ENCODE measurements at regions not wholly inside any gene's neighbourhood (a gene's known extent, or its start where the extent isn't known, plus 50 kb on each side); places are given as distances from the start of the nearest gene placed in this dataset.

GRCh38 chr16:60151987-60152386 lies 1417.9 kb upstream of the GOT2 start:
- Histone ChIP-seq H3K9me3 (ENCODE audit: low read depth, low read length) (no peaks in the 10 kb centered on the region), H3K27me3 (ENCODE audit: insufficient read depth, low read length) (no peaks in the 10 kb centered on the region), H3K4me2 (ENCODE audit: insufficient read depth, low read length) (no peak overlapping the region), H4K20me1 (ENCODE audit: insufficient read depth, low read length) (no peaks in the 10 kb centered on the region), H3K27ac (ENCODE audit: low read depth, low read length) (no peak overlapping the region), H3K4me1 (ENCODE audit: insufficient read depth, low read length) (no peaks in the 10 kb centered on the region), H2AFZ (ENCODE audit: low read length) (no peak overlapping the region), H3K79me2 (ENCODE audit: insufficient read depth, low read length) (no peaks in the 10 kb centered on the region), H3K4me3 (ENCODE audit: insufficient read depth, low read length) (no peak overlapping the region), H3K36me3 (ENCODE audit: insufficient read depth, low read length) (no peaks in the 10 kb centered on the region)
- TF ChIP-seq, protein P1, sequence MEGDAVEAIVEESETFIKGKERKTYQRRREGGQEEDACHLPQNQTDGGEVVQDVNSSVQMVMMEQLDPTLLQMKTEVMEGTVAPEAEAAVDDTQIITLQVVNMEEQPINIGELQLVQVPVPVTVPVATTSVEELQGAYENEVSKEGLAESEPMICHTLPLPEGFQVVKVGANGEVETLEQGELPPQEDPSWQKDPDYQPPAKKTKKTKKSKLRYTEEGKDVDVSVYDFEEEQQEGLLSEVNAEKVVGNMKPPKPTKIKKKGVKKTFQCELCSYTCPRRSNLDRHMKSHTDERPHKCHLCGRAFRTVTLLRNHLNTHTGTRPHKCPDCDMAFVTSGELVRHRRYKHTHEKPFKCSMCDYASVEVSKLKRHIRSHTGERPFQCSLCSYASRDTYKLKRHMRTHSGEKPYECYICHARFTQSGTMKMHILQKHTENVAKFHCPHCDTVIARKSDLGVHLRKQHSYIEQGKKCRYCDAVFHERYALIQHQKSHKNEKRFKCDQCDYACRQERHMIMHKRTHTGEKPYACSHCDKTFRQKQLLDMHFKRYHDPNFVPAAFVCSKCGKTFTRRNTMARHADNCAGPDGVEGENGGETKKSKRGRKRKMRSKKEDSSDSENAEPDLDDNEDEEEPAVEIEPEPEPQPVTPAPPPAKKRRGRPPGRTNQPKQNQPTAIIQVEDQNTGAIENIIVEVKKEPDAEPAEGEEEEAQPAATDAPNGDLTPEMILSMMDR (IDR thresholded peaks at IDR 0.05; ENCODE audit: extremely low read depth, low read depth, low read length) = no peak
- no peak for DNase-seq (ENCODE audit: insufficient read length, low spot score, missing footprints)

DNA sequence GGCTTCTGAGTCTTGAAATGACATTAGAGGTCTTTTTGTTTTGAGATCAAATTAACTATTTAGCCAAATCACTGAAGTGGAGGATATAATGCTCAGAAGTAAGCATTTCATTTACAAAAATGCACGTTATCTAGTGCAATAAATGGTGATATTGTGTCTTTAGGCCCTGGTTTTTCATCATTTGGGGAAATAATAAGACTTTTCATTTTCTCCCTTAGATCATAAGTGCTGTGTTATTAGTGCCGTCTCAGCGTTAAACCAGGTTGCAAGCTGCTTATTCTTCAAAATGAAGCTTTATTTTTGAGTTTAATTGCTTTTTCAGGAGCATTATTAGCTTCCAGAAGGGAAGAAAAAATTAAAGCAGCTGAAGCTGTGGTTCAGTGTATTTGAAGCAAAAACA lies 1416.8 kb upstream of the GOT2 start:
- H3K4me3 ChIP-seq (ENCODE audit: insufficient read depth, low read length) = no peak overlapping the region
- no peaks in the 10 kb centered on the region for H3K9me3 ChIP-seq (ENCODE audit: low read depth, low read length)
- no peaks in the 10 kb centered on the region for H3K4me1 ChIP-seq (ENCODE audit: insufficient read depth, low read length)

GRCh38 chr16:60143348-60143705 lies 1409.2 kb upstream of the GOT2 start:
- TF ChIP-seq, protein P1 (IDR thresholded peaks at IDR 0.05; ENCODE audit: extremely low read depth, low read depth, low read length) = no peak
- H3K79me2 ChIP-seq (ENCODE audit: insufficient read depth, low read length) = no peaks in the 10 kb centered on the region
- H3K4me2 ChIP-seq (ENCODE audit: insufficient read depth, low read length) = no peak overlapping the region
- H3K27ac ChIP-seq (ENCODE audit: low read depth, low read length) = no peak overlapping the region
- H4K20me1 ChIP-seq (ENCODE audit: insufficient read depth, low read length) = no peaks in the 10 kb centered on the region
- H3K27me3 ChIP-seq (ENCODE audit: insufficient read depth, low read length) = no peaks in the 10 kb centered on the region
- H3K4me1 ChIP-seq (ENCODE audit: insufficient read depth, low read length) = no peaks in the 10 kb centered on the region
- no peaks in the 10 kb centered on the region for H3K36me3 ChIP-seq (ENCODE audit: insufficient read depth, low read length)
- no peaks in the 10 kb centered on the region for H3K9me3 ChIP-seq (ENCODE audit: low read depth, low read length)
- H3K4me3 ChIP-seq (ENCODE audit: insufficient read depth, low read length) = no peak overlapping the region
- no peak overlapping the region for H2AFZ ChIP-seq (ENCODE audit: low read length)
- DNase-seq (ENCODE audit: insufficient read length, low spot score, missing footprints) = no peak

More for the DNA sequence above, 1416.8 kb upstream of the GOT2 start:
- Histone ChIP-seq H3K27me3 (ENCODE audit: insufficient read depth, low read length) (no peaks in the 10 kb centered on the region), H3K27ac (ENCODE audit: low read depth, low read length) (no peak overlapping the region), H3K79me2 (ENCODE audit: insufficient read depth, low read length) (no peaks in the 10 kb centered on the region), H3K36me3 (ENCODE audit: insufficient read depth, low read length) (no peaks in the 10 kb centered on the region), H2AFZ (ENCODE audit: low read length) (no peak overlapping the region), H3K4me2 (ENCODE audit: insufficient read depth, low read length) (no peak overlapping the region), H4K20me1 (ENCODE audit: insufficient read depth, low read length) (no peaks in the 10 kb centered on the region)
- TF ChIP-seq, protein P1 (IDR thresholded peaks at IDR 0.05; ENCODE audit: extremely low read depth, low read depth, low read length) = no peak
- no peak for DNase-seq (ENCODE audit: insufficient read length, low spot score, missing footprints)

DNA sequence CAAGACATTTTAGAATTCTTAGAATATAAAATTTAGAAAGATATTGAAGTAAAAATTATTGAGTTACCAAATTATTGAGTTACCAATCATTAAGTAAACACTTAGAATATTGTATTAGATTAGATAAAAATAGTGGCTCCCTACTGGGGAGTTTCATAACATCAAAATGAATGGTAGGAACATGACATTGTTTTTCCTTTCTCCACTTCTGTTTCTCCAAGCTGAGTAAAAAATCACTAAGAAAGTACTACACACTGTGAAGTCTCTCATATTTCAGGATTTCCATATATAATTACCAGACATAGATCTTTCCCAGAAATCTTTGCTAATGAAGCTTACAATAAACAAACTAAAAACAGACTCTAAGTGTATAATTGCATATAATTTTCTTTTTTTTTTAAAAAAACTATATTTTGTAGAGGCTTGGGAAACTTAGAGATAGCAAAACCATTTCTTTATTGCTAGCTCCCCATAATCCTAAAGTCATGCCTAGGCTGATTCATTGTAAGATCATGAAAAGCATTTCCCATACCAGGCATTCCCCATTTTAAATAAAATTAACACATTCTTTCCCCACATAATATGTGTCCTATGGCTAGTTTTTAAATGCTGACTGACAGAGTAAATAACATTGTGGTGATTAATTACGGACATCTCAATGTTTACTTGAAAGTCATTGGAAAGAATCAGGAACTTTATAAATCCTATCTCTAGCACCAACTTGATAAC lies 1408.7 kb upstream of the GOT2 start:
- Histone ChIP-seq H3K79me2 (ENCODE audit: insufficient read depth, low read length) (no peaks in the 10 kb centered on the region), H3K27ac (ENCODE audit: low read depth, low read length) (peak overlapping the region; percentile 33), H4K20me1 (ENCODE audit: insufficient read depth, low read length) (no peaks in the 10 kb centered on the region), H3K9me3 (ENCODE audit: low read depth, low read length) (no peaks in the 10 kb centered on the region), H2AFZ (ENCODE audit: low read length) (no peak overlapping the region), H3K27me3 (ENCODE audit: insufficient read depth, low read length) (no peaks in the 10 kb centered on the region), H3K36me3 (ENCODE audit: insufficient read depth, low read length) (no peaks in the 10 kb centered on the region), H3K4me2 (ENCODE audit: insufficient read depth, low read length) (no peak overlapping the region), H3K4me3 (ENCODE audit: insufficient read depth, low read length) (no peak overlapping the region), H3K4me1 (ENCODE audit: insufficient read depth, low read length) (no peaks in the 10 kb centered on the region)
- TF ChIP-seq, protein P1 (IDR thresholded peaks at IDR 0.05; ENCODE audit: extremely low read depth, low read depth, low read length) = no peak
- DNase-seq (ENCODE audit: insufficient read length, low spot score, missing footprints) = no peak
